GM21381 (cell line): ENCODE measurements at regions not wholly inside any gene's neighbourhood (a gene's known extent, or its start where the extent isn't known, plus 50 kb on each side); places are given as distances from the start of the nearest gene placed in this dataset.
"Not testable (repeated sequence)": the region's sequence is repeated elsewhere in the genome, so short reads cannot be mapped to it uniquely, and the experiment has no call there.

ENCODE experiments used
- ATAC-seq: cut with Tn5 transposase; IDR thresholded peaks from one replicate; pipeline ENCODE4 v1.9.1; 2021; ENCODE audit warnings: mild to moderate bottlenecking, moderate library complexity; ENCODE audit not compliant: unreplicated experiment

DNA sequence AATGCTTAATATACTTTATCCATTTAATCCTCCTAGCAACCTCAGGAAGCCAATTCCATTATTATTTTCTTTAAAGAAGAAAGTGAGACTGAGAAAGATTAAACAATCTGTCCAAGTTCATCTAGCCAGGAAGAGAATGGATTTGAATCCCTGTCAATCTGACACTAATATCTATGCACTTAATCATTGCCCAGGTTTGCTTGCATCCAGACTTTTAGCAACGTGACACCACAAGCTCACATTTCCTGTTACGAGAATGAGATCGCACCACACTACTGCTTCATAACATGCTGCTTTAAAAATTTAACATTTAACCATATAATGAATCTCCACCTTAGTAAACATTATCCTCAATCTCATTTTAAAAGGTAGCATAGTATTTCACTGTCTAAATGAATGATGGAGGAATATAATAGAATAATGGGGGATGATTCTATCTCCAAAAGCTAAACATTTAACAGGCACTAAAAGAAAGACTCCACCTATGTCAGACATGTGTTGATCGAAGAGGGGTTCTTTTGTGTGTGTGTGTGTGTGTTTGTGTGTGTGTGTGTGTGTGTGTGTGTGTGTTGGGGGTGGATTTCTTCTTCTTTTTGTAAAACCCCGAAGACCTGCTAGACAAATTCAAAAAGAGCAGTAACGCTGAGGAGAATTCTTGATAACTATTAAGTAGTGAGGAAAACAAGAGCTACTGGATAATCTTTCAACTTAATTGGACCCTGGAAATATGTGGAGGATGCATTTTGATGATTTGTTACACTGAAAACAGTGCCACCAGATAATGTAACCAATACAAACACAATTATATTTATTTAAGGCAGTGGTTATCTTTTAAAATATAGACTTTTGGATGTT, 138.7 kb upstream of the NR3C1 start:
- ATAC-seq: no peak

DNA sequence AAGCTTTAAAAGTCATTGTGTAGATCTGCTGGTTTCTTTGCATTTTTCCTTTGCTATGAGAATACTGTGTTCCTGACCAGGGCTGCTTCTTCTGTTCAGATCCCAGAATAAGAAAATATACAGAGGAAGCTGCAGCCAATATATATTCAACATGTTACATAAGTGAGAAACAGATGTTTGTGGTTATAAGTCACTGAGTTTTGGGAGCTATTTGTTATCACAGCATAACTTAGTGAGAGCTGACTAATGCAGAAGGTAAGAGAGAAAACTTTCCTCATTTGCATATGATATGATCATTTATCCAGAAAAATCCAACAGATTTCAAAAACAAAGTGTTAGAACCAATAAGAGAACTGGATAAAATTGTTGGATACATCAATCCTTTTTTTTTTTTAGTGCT, 136.3 kb upstream of the NR3C1 start:
- ATAC-seq: no peak

DNA sequence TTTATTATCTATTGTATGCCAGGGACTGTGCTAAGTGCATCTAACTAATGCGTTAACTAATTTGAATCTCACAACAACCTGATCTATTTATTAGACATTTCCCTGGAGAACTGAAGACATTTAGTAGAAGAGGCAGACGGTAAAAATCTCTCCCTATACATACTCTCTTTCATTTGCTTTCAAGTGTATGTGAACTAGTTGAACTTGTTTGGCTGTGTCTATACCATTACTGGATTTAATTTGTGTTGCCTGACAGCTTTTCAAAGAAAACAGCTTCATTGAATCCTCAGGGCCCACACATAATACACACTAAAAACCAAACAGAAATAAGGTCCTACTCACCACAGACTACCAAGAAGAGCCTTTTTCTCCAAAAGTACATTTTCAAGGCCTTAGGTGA, 133.6 kb upstream of the NR3C1 start:
- no peak for ATAC-seq

DNA sequence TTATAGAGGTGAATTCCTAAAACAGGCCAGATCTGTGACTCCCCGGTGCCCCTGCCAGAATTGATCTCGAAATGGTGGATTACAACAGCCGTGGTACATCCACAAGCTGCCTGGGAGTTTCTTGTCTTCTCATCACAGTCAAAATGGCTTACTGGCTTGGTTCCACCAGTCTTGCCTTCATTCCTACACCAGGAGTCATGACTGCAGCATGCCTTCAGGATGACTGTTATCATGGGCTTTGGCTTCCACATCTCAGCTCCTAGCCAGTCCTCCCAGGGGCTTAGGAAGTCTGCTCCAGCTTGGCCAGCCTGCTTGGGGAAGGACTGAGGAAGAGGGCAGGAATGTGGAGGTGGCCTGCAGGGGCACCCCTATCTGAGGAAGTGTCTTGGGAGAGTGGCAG, 132.9 kb upstream of the NR3C1 start:
- ATAC-seq: no peak

DNA sequence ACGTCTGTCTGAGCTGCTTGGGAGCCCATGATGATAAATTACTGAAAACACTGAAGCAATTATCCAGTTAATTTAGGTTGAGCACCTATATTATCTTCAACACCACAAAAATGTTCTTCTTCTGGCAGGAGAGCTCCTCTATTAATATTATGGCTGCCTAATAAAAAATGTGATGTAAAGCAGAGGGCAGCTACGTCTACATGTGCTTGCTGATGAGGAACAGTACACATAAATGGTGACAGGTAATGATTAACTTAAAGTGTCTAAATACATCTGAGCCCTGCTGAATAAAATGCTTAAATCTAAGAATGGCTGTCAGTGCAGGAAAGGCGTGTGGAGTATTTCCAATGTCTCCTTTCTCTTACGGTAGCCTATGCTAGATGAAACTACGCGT, 131.3 kb upstream of the NR3C1 start:
- ATAC-seq: no peak

DNA sequence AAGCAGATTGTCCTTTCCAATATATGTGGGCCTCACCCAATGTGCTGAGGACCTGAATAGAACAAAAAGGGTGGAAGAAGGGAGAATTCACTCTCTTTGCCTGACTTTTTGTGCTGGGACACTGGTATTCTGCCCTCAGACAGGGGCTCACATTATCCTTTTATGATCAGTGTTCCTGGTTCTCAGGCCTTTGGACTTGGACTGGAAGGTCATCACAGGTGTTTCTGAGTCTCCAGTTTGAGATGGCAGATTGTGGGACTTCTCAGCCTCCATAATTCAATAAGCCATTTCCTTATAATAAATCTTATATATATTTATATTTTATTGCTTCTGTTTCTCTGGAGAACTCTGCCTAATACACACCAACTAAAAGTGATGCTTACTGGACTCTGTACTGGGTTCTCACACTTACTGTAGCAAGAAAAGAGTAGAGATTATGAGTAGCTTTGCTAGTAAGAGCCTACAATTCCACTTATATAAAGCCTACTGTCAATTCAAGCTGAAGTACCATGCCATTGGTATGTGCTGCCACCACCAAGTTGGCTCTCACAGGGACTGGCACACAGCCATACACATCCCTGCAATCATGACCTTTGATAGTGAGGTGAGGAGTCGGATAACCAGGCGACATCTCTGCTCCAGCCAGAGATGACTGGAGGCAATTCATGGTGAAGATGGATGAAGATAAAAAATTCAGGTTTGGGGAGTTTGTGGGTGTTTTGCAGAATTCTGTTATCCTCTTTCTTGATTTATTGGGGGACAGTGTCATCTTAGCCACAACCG, 130.7 kb upstream of the NR3C1 start:
- ATAC-seq: no peak

DNA sequence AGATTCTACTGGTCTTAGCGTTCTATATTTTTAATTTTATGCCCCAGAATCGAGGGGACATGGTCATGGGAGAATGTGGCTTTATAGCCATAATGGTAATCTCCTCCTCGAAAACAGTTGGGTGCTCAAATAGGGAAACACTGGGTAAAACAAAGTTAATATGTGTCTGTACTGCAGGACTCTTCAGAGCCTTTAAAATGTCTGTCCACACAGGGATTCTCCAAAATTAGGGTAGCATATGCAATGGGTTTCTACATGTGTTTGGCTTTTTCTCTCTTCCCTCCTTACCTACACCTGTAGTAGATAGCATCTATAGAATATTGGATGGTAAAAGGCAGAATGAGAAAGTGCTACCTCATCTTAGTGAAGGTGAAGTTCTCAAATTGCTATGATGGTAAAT, 130.0 kb upstream of the NR3C1 start:
- ATAC-seq: no peak

DNA sequence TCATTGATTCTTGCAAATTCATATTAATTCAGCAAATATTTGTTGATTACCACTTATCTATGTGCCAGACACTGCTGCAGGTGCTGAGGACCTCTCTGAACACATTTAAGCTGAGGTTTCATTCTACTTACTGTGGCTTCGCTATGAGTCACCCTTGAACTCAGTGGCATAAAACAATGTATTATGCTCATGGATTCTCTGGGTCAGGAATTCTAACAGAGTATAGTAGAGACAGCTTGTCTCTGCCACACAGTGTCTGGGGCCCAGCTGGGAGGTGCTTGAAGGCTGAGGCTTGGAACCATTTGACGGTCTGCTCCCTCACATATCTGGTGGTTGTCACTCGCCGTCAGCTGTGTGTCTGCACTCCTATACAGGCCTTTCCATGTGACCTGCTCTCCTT, 124.3 kb upstream of the NR3C1 start:
- ATAC-seq: no peak

DNA sequence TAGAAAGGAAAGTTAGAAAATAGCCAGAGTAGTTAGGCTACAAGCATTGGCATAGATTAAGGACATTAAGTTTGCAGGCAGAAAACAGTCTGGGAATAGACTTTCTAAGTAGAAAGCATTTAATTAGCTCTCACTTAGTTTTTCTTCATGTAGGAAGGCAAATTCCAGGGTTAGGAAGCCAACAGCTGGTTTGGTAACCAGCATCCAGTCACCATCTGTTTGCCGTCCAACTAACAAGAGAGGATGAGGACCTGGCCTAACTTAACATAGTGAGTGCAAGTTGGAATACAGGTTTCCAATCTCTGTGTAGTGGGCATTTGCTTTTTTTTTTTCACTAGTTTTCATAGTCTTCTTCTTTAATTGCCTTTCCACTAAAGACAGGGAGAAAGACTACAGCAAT, 121.7 kb upstream of the NR3C1 start:
- no peak for ATAC-seq

DNA sequence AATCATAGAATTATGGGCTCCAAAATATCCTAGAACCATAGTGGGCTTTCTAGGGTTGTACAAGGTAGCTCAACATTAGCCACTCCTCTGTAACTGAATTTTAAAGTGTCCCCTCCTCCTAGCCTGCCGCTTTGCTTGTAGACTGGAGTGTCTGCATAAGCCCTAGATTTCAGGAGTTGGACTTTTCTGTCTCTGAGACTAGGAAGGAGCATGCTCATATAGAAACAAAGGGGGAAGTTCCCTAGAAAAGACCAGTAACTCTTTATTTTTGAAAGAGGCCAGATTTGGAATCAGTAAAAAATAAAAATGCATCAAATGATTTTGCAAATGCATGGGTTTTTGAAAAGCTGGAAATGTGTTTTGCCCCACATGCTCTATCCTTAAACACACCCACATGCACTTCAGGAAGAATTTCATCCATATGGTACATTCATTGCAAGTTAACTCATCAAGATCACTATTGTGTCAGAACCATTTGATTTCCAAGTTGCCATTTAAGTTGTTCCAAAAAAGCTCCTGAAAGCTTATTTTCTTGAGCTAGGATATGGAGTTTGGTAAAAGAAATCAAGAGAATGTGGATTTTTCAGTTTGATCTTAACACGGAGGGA, 121.0 kb upstream of the NR3C1 start:
- no peak for ATAC-seq

DNA sequence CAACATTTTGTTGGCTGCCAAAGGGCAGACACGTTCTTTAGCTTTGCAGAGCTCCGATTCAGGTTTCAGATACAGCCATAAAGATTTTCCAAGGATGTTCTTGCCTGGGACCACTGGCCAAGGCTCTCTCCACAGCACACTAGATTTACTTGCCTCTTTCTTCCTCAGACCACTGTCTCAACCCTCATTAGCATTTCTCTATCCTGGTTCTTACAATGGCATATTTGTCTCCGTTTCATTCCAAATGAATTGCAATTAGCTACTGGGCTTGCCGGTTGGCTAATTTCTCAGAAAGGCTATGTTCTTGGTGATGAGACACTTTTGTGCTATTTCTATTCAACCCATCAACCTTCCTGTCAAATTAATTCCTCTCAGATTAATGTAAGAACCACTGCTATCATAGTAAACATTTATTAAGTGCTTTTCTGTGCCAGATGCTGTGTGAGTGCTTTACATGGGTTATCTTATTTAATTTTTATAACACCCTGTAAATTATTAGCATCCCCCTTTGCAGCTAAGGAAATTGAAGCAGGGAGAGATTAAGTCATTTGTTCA, 118.4 kb upstream of the NR3C1 start:
- ATAC-seq: no peak

DNA sequence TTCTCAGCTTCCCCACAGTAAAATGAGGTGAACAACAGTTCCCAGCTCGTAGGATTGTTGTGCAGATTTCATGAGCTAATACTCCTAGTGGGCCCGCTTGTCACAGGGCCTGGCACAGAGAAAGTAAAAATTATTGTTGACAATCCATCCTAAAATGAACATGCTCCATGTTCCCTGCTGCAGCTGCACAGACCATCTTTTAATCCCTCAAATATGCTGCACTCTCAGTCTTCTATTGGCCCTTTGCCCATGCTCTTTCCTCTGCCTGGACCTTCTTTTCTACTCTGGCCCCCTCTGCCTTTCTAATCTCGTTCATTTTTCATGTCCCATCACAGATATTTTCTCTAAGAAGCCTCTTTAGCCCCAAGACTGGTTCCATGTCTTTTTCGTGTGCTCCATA, 117.7 kb upstream of the NR3C1 start:
- no peak for ATAC-seq

DNA sequence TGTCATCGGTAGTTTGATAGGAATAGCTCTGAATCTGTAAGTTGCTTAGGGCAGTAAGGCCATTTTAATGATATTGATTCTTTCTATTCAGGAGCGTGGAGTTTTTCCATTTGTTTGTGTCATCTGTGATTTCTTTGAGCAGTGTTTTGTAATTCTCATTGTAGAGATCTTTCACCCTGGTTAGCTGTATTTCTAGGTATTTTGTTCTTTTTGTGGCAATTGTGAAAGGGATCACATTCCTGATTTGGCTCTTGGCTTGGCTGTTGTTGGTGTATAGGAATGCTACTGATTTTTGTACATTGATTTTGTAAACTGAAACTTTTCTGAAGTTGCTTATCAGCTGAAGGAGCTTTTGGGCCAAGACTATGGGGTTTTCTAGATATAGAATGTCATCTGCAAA, 115.7 kb upstream of the NR3C1 start:
- ATAC-seq: not testable (repeated sequence)

DNA sequence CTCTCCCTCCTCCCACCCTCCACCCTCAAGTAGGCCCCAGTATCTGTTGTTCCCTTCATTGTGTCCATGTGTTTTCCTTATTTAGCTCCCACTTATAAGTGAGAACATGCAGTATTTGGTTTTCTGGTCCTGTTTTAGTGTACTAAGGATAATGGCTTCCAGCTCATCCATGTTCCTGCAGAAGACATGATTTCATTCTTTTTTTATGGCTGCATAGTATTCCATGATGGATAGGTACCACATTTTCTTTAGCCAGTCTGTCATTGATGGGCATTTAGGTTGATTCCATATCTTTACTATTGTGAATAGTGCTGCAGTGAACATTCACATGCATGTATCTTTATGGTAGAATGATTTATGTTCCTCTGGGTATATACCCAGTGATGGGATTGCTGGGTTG, 114.3 kb upstream of the NR3C1 start:
- not testable (repeated sequence) for ATAC-seq

DNA sequence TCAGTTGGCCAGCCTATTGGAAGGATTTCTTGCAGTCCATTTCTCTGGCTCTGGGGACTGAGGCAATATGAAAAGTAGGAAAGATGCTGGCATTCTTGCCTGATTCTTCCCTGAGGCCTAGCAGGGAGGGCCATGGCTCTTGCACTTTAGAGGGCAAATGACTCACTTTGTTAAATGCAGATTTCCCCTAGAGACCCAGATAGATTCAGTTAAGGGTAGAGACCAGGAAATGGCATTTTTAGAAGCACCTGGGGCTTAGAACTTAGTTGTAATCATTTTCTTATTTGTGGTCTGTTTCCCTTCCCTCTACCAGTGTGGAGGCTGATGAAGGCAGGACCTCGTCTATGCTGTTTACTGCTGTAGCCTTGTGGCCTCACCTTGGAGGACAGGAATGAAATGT, 112.8 kb upstream of the NR3C1 start:
- peak; percentile 69 for ATAC-seq

DNA sequence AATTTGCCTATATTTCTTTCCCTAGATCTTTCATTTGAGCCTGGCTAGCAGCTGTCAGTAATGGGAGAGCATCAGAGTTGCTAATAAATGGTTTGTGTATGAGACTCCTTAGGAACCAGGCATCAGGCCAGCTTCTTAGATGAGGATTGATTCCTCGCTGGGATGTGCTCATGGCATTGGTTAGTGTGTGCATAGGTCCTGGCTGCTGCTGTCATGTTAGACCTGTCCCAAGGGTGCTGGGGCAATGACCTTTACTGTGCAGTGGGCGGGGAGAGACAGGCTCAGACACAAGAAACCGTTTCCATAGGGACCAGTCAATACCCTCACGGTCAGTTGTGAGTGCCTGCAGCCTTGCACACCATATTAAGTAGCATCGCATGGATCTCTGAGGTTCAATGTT, 112.3 kb upstream of the NR3C1 start:
- ATAC-seq: peak; percentile 12

DNA sequence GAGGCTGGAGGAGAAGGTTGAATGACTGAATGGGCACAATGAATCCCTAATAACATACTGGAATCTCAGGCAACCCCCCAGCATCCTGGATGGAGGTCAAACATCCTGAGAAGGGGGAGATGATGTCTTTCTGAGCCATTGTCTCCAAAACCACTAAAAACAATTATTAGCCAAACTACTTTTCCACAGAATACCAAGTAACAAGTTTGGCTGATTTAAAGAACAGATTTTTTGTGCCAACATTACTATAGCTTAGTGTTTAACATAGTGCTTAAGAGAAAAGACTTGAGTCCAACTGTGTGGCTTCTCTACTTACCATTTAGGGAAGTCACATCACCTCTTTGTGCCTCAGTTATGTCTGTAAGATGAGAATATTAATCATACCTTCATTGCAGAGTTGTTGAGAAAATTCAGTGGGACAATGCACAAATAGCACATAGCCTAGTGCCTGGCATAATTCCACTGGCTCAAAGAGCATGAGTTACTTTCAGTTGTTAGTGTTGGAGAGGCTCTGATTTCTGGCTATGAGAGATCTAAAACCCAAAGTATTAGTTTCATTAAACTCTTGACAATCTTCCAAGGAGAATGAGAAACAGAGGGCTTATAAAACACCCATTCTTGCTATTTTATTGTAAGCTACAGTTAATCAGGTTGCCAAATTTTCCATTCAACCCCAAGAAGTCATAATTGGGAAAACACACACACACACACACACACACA, 111.3 kb upstream of the NR3C1 start:
- no peak for ATAC-seq

DNA sequence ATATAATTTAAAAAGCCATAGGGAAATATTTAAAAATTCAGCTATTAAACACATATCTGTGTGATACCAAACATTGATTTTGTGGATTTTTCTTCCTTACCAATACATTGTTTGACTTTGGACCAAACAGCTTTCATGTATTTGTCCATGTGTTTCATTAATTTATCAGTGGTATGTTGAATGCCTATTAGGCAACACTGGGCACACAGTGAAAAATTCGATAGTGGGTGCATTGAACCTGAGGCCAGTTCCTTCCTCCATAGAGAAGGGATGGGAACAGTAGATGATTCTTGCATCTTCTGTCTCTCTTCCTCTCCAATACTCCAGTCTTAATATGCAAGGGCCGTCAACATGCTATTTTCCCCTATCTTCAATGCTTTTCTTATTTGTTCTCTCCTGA, 110.2 kb upstream of the NR3C1 start:
- no peak for ATAC-seq

DNA sequence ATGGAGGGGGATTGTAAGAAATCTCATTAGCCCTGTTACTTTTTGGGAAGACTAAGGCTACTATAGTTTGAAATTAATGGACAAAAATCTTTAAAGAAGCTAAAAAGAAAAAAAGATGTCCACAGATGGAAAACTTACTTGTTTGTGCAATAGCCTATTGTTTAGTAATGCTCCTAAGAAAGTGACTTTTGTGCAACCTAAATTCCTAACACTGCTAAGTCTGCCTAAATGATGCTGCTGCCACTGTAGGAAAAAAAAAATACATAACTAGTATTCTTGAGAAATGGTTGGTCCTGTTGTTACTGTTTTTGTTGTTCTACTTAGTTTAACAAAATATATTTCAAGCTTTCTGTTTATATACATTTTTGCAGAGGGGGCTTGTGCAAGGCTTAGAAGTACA, 108.2 kb upstream of the NR3C1 start:
- ATAC-seq: no peak

DNA sequence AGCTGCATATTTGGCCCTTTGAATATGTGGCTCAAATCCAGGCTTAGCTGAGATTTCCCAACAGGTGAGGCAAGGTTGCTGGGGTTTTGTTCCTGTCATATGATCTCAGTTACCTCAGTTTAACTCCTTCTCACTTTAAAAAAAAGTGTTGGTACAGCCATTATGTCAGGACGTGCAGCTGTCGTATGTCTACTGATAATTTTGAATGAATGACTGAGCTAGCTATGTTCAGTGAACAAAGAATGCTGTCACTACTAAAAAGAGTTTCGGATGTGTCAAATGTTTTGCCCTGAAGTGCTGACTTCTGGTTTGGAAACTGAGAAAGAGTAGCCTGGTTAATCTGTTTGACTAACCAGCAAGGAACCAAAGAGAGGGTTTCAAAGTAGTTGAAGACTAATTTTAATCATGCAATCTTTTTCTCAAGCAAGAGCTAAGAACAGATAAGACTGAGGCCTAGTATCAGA, 106.3 kb upstream of the NR3C1 start:
- ATAC-seq: peak; percentile 95
